HCT116 (cell line): ENCODE measurements at regions not wholly inside any gene's neighbourhood (a gene's known extent, or its start where the extent isn't known, plus 50 kb on each side); places are given as distances from the start of the nearest gene placed in this dataset.

ENCODE experiments used
- ATAC-seq: fragments of 200-7000 bp; cut with Tn5 transposase; 2 replicates; pipeline ENCODE4 v1.9.1; 2020; ENCODE audit warnings: mild to moderate bottlenecking, moderate library complexity
- BruUV-seq: library from RNA; stranded (reverse); fragments of 400-500 nt; replicated peaks from 2 replicates; lab custom pipeline; 2021; lab: Mats Ljungman, UMichigan
- CTCF ChIA-PET: fragments of 300-600 bp; sonication (Branson Sonifier 250); formaldehyde crosslinking; loops from one replicate; lab custom pipeline; 2021; ENCODE audit warnings: antibody characterized with exemption; lab: Charles Lee
- POLR2A ChIA-PET: fragments of 300-600, 350-600 bp; sonication (Branson Sonifier 250); formaldehyde crosslinking; loops from one replicate; lab custom pipeline; 2021; ENCODE audit warnings: antibody characterized with exemption; lab: Charles Lee
- RAD21 ChIA-PET, 2 experiments: fragments of 300-600 bp; sonication (Branson Sonifier 250); formaldehyde crosslinking; loops; one replicate each; lab custom pipeline; 2023; ENCODE audit warnings: low total read pairs in 2 of 2; ENCODE audit not compliant: uncharacterized antibody in 2 of 2, unreplicated experiment in 2 of 2, low non-redundant PET in 1 of 2; lab: Charles Lee
- DNase-seq: peaks from one replicate; pipeline ENCODE4 v3.0.0-alpha.2; 2010; ENCODE audit warnings: low read depth, low spot score
- H2AFZ ChIP-seq: fragments of 200-600 bp; shearing (Covaris generic), sonication (generic); 2 replicates; pipeline ENCODE4 v1.6.1; 2017; ENCODE audit warnings: low read depth, mixed run types, mixed read lengths, antibody characterized with exemption, low read length; ENCODE audit not compliant: poor library complexity, severe bottlenecking
- H3K27ac ChIP-seq: 2 replicates; pipeline ENCODE4 v1.5.1; 2012; ENCODE audit warnings: low read depth, low read length
- H3K27me3 ChIP-seq: fragments of 200-600 bp; sonication (generic); 2 replicates; pipeline ENCODE4 v1.6.1; 2016; ENCODE audit warnings: mixed run types, low read length, mixed read lengths; ENCODE audit not compliant: insufficient read depth
- H3K36me3 ChIP-seq, 2 experiments: fragments of 200-500 bp in 1 of 2; fragments of 200-600 bp in 1 of 2; sonication (Bioruptor generic) in 1 of 2; sonication (generic) in 1 of 2; 2 replicates each; pipeline versions ENCODE4 v1.5.1 to v1.6.1; 2014 to 2016; ENCODE audit warnings: low read length in 2 of 2, inconsistent platforms in 1 of 2, mixed read lengths in 1 of 2, mixed run types in 1 of 2; ENCODE audit not compliant: insufficient read depth in 2 of 2, control insufficient read depth in 1 of 2
- H3K4me1 ChIP-seq, 2 experiments: fragments of 200-600 bp in 1 of 2; sonication (generic) in 1 of 2; 2 replicates each; pipeline versions ENCODE4 v1.5.1 to v1.6.1; 2012 to 2017; ENCODE audit warnings: low read length in 2 of 2, inconsistent platforms in 1 of 2, mild to moderate bottlenecking in 1 of 2, mixed read lengths in 1 of 2, mixed run types in 1 of 2, moderate library complexity in 1 of 2; ENCODE audit not compliant: insufficient read depth in 2 of 2, control insufficient read depth in 1 of 2
- H3K4me2 ChIP-seq: fragments of 200-600 bp; sonication (generic); 2 replicates; pipeline ENCODE4 v1.6.1; 2017; ENCODE audit warnings: mixed run types, low read length, mixed read lengths
- H3K4me3 ChIP-seq, 2 experiments: fragments of 200-600 bp in 1 of 2; sonication (generic) in 1 of 2; replicated peaks in 1 of 2; 2 replicates each; pipeline ENCODE4 v1.5.1; 2011 to 2016; ENCODE audit warnings: low read length in 2 of 2, control low read depth in 1 of 2, low read depth in 1 of 2, mild to moderate bottlenecking in 1 of 2, mixed read lengths in 1 of 2, mixed run types in 1 of 2
- H3K79me2 ChIP-seq: fragments of 200-600 bp; sonication (generic); 2 replicates; pipeline ENCODE4 v1.6.1; 2017; ENCODE audit warnings: mild to moderate bottlenecking, mixed run types, low read length, moderate library complexity, mixed read lengths; ENCODE audit not compliant: insufficient read depth
- H3K9ac ChIP-seq: fragments of 200-600 bp; sonication (generic); 2 replicates; pipeline ENCODE4 v1.6.1; 2016; ENCODE audit warnings: low read length, mixed read lengths
- H3K9me2 ChIP-seq: fragments of 200-600 bp; sonication (generic), shearing (Covaris generic); 2 replicates; pipeline ENCODE4 v1.6.1; 2017; ENCODE audit warnings: mixed run types, mild to moderate bottlenecking, moderate library complexity; ENCODE audit not compliant: insufficient read depth
- H3K9me3 ChIP-seq, 2 experiments: fragments of 200-500 bp in 1 of 2; fragments of 200-600 bp in 1 of 2; sonication (Bioruptor generic) in 1 of 2; sonication (generic) in 1 of 2; 2 replicates each; pipeline ENCODE4 v1.6.1; 2014 to 2017; ENCODE audit warnings: low read length in 2 of 2, mixed read lengths in 2 of 2, inconsistent platforms in 1 of 2, low read depth in 1 of 2, mild to moderate bottlenecking in 1 of 2, mixed run types in 1 of 2, moderate library complexity in 1 of 2; ENCODE audit not compliant: control insufficient read depth in 1 of 2, insufficient read depth in 1 of 2
- H4K20me1 ChIP-seq: fragments of 200-600 bp; sonication (generic), shearing (Covaris generic); 2 replicates; pipeline ENCODE4 v1.6.1; 2017; ENCODE audit warnings: mixed run types, mild to moderate bottlenecking, moderate library complexity; ENCODE audit not compliant: insufficient read depth
- CEBPB ChIP-seq: IDR thresholded peaks from 2 replicates; pipeline ENCODE4 v1.6.1; 2012; ENCODE audit warnings: low read depth
- EZH2 ChIP-seq: fragments of 200-600 bp; sonication (generic); IDR thresholded peaks from 2 replicates; pipeline ENCODE4 v1.6.1; 2017; ENCODE audit warnings: antibody characterized with exemption, mixed run types
- EZH2phosphoT487 ChIP-seq: fragments of 200-600 bp; IDR thresholded peaks from 2 replicates; pipeline ENCODE4 v1.6.1; 2018; ENCODE audit warnings: antibody characterized with exemption, borderline replicate concordance
- FOSL1 ChIP-seq: IDR thresholded peaks from 2 replicates; pipeline ENCODE4 v1.6.1; 2012; ENCODE audit warnings: low read depth
- JUND ChIP-seq: IDR thresholded peaks from 2 replicates; pipeline ENCODE4 v1.6.1; 2012
- SIN3A ChIP-seq: IDR thresholded peaks from 2 replicates; pipeline ENCODE4 v1.6.1; 2012; ENCODE audit warnings: low read depth
- SP1 ChIP-seq: IDR thresholded peaks from 2 replicates; pipeline ENCODE4 v1.6.1; 2012; ENCODE audit warnings: low read depth
- intact Hi-C: fragments of 100-400 bp; cut with micrococcal nuclease; formaldehyde crosslinking; loops from 2 replicates; pipeline ENCODE4 v1.10.0; 2022
- TF ChIP-seq, protein P1 (sequence below): IDR thresholded peaks from 2 replicates; pipeline ENCODE4 v1.6.1; 2011; ENCODE audit warnings: mild to moderate bottlenecking, low read length, moderate library complexity; ENCODE audit not compliant: insufficient replicate concordance; ENCODE audit errors: extremely low read depth
- TF ChIP-seq, protein P2 (sequence below), 3 experiments: fragments of 200-600 bp in 1 of 3; sonication (generic) in 1 of 3; IDR thresholded peaks in 2 of 3; conservative IDR thresholded peaks in 1 of 3; 2 replicates each; pipeline ENCODE4 v1.5.1; 2012 to 2017; ENCODE audit warnings: low read depth in 2 of 3, low read length in 2 of 3, antibody characterized with exemption in 1 of 3, borderline replicate concordance in 1 of 3, control low read depth in 1 of 3, mild to moderate bottlenecking in 1 of 3, mixed read lengths in 1 of 3, mixed run types in 1 of 3, moderate library complexity in 1 of 3; ENCODE audit not compliant: insufficient read depth in 1 of 3

DNA sequence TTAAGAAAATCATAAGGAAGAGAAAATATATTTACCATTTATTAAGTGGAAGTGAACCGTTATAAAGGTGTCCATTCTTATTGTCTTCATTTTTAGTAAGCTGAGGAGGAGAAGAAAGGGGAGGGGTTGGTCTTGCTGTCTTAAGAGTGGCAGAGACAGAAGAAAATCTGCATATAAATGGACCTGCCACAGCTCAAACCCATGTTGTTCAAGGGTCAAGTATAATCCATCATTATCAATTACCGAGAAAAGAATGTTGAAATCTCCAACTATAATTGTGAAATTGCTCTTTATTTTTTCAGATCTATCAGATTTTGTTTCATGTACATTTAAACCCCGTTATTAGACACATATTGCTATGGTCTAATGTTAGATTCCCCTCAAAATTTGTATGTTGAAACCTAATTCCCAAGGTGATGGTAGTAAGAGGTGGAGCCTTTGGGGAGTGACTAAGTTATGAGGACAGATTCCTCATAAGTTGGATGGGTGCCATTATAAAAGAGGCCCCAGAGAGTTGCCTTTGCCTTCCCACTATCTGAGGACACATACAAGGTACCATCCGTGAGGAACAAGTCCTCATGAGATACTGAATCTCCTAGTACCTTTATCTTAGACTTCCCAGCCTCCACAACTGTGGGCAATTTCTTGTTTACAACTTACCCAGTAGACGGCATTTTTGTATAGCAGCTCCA is 58.5 kb upstream of the SMAD1 start:
- POLR2A ChIA-PET, result no interaction called here
- H3K36me3 ChIP-seq, result no peaks in the 10 kb centered on the region
- no peak overlapping the region for H3K27ac ChIP-seq
- no TSS peak for BruUV-seq
- H4K20me1 ChIP-seq, result no peaks in the 10 kb centered on the region
- peaks cover 0 to 4% of the 10 kb centered on the region in 2 experiments; a peak in 1 of 4 replicates for H3K9me3 ChIP-seq
- RAD21 ChIA-PET, result no interaction called here
- H3K4me3 ChIP-seq, result no peak overlapping the region
- H3K9me2 ChIP-seq, result no peaks in the 10 kb centered on the region
- CTCF ChIA-PET, result no interaction called here
- ATAC-seq (no peak), DNase-seq (no peak)
- H3K9ac ChIP-seq, result no peak overlapping the region
- no peaks in the 10 kb centered on the region for H3K79me2 ChIP-seq
- intact Hi-C loops, result no loop called here
- H3K4me1 ChIP-seq, result no peaks in the 10 kb centered on the region
- no peak overlapping the region for H2AFZ ChIP-seq
- TF ChIP-seq CEBPB (no peak), EZH2 (no peak), FOSL1 (no peak), SIN3A (no peak), JUND (no peak), EZH2phosphoT487 (no peak), SP1 (no peak)
- TF ChIP-seq, protein P1, sequence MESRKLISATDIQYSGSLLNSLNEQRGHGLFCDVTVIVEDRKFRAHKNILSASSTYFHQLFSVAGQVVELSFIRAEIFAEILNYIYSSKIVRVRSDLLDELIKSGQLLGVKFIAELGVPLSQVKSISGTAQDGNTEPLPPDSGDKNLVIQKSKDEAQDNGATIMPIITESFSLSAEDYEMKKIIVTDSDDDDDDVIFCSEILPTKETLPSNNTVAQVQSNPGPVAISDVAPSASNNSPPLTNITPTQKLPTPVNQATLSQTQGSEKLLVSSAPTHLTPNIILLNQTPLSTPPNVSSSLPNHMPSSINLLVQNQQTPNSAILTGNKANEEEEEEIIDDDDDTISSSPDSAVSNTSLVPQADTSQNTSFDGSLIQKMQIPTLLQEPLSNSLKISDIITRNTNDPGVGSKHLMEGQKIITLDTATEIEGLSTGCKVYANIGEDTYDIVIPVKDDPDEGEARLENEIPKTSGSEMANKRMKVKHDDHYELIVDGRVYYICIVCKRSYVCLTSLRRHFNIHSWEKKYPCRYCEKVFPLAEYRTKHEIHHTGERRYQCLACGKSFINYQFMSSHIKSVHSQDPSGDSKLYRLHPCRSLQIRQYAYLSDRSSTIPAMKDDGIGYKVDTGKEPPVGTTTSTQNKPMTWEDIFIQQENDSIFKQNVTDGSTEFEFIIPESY, result no peak
- TF ChIP-seq, protein P2, sequence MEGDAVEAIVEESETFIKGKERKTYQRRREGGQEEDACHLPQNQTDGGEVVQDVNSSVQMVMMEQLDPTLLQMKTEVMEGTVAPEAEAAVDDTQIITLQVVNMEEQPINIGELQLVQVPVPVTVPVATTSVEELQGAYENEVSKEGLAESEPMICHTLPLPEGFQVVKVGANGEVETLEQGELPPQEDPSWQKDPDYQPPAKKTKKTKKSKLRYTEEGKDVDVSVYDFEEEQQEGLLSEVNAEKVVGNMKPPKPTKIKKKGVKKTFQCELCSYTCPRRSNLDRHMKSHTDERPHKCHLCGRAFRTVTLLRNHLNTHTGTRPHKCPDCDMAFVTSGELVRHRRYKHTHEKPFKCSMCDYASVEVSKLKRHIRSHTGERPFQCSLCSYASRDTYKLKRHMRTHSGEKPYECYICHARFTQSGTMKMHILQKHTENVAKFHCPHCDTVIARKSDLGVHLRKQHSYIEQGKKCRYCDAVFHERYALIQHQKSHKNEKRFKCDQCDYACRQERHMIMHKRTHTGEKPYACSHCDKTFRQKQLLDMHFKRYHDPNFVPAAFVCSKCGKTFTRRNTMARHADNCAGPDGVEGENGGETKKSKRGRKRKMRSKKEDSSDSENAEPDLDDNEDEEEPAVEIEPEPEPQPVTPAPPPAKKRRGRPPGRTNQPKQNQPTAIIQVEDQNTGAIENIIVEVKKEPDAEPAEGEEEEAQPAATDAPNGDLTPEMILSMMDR (IDR thresholded peaks at IDR 0.05 in 2 of 3, conservative IDR thresholded peaks at IDR 0.05 in 1 of 3; ENCODE audit: borderline replicate concordance in 1 of 3, insufficient read depth in 1 of 3, low read depth in 2 of 3, low read length in 2 of 3), result no peak
- H3K27me3 ChIP-seq, result no peaks in the 10 kb centered on the region
- no peak overlapping the region for H3K4me2 ChIP-seq
